HepG2 (cell line): ENCODE measurements at regions not wholly inside any gene's neighbourhood (a gene's known extent, or its start where the extent isn't known, plus 50 kb on each side); places are given as distances from the start of the nearest gene placed in this dataset.

Experiments used
- FOXP1 ChIP-seq, 2 experiments: fragments of 450-650 bp in 1 of 2; IDR thresholded peaks; 2 replicates each; pipeline ENCODE4 v1.6.1; 2017 to 2018; ENCODE audit warnings: antibody characterized with exemption in 1 of 2
- HDAC6 ChIP-seq: fragments of 200-600 bp; sonication (generic); IDR thresholded peaks from 2 replicates; pipeline ENCODE4 v1.7.0; 2017; ENCODE audit warnings: mild to moderate bottlenecking, antibody characterized with exemption, low read length, low read depth
- KLF11 ChIP-seq: IDR thresholded peaks from 2 replicates; pipeline ENCODE4 v1.6.1; 2016; ENCODE audit warnings: missing compliant biosample characterization
- MIER3 ChIP-seq: IDR thresholded peaks from 2 replicates; pipeline ENCODE4 v1.6.1; 2016; ENCODE audit warnings: missing compliant biosample characterization, borderline replicate concordance
- NCOA1 ChIP-seq: sonication (generic); formaldehyde crosslinking; IDR thresholded peaks from 2 replicates; pipeline ENCODE4 v1.9.0; 2021; ENCODE audit warnings: missing genetic modification reagents
- NR2F2 ChIP-seq: IDR thresholded peaks from 2 replicates; pipeline ENCODE4 v1.6.1; 2012; ENCODE audit warnings: low read depth, inconsistent platforms, borderline replicate concordance
- SOX13 ChIP-seq, 3 experiments: fragments of 450-650 bp in 1 of 3; sonication (generic) in 1 of 3; formaldehyde crosslinking in 1 of 3; IDR thresholded peaks in 2 of 3; conservative IDR thresholded peaks in 1 of 3; 2 replicates each; pipeline versions ENCODE4 v1.5.0 to v1.6.1; 2016 to 2020; ENCODE audit warnings: antibody characterized with exemption in 1 of 3, mild to moderate bottlenecking in 1 of 3, missing compliant biosample characterization in 1 of 3, missing genetic modification reagents in 1 of 3, moderate library complexity in 1 of 3
- SOX6 ChIP-seq, 2 experiments: fragments of 450-650 bp in 1 of 2; sonication (generic) in 1 of 2; formaldehyde crosslinking in 1 of 2; IDR thresholded peaks; 2 replicates each; pipeline versions ENCODE4 v1.4.0 to v1.6.1; 2017 to 2020; ENCODE audit warnings: antibody characterized with exemption in 1 of 2, mild to moderate bottlenecking in 1 of 2, missing genetic modification reagents in 1 of 2
- SRSF1 ChIP-seq: fragments of 200-400 bp; formaldehyde crosslinking; optimal IDR thresholded peaks from 2 replicates; pipeline ENCODE3; 2017; ENCODE audit warnings: mild to moderate bottlenecking, low read depth, low read length, moderate library complexity
- TEAD2 ChIP-seq: sonication (generic); formaldehyde crosslinking; IDR thresholded peaks from 2 replicates; pipeline ENCODE4 v1.9.0; 2021; ENCODE audit warnings: missing genetic modification reagents
- ZNF788 ChIP-seq: sonication (generic); formaldehyde crosslinking; IDR thresholded peaks from 2 replicates; pipeline ENCODE4 v1.5.0; 2020; ENCODE audit warnings: mild to moderate bottlenecking, missing genetic modification reagents, borderline replicate concordance
- TF ChIP-seq, protein P1 (sequence below): sonication (generic); formaldehyde crosslinking; IDR thresholded peaks from 2 replicates; pipeline ENCODE4 v1.4.0; 2020; ENCODE audit warnings: missing genetic modification reagents, low read depth, mild to moderate bottlenecking, borderline replicate concordance
- TF ChIP-seq, protein P2 (sequence below): sonication (generic); formaldehyde crosslinking; IDR thresholded peaks from 2 replicates; pipeline ENCODE4 v1.5.1; 2020; ENCODE audit warnings: mild to moderate bottlenecking, missing genetic modification reagents, borderline replicate concordance
- TF ChIP-seq, protein P3 (sequence below): sonication (generic); formaldehyde crosslinking; IDR thresholded peaks from 2 replicates; pipeline ENCODE4 v1.5.0; 2020; ENCODE audit warnings: mild to moderate bottlenecking, missing genetic modification reagents
- TF ChIP-seq, protein P4 (sequence below): IDR thresholded peaks from 2 replicates; pipeline ENCODE4 v1.6.1; 2016; ENCODE audit warnings: missing compliant biosample characterization, missing genetic modification reagents, borderline replicate concordance
- TF ChIP-seq, protein P5 (sequence below): conservative IDR thresholded peaks from 2 replicates; pipeline ENCODE4 v1.6.1; 2018; ENCODE audit warnings: missing genetic modification reagents

DNA sequence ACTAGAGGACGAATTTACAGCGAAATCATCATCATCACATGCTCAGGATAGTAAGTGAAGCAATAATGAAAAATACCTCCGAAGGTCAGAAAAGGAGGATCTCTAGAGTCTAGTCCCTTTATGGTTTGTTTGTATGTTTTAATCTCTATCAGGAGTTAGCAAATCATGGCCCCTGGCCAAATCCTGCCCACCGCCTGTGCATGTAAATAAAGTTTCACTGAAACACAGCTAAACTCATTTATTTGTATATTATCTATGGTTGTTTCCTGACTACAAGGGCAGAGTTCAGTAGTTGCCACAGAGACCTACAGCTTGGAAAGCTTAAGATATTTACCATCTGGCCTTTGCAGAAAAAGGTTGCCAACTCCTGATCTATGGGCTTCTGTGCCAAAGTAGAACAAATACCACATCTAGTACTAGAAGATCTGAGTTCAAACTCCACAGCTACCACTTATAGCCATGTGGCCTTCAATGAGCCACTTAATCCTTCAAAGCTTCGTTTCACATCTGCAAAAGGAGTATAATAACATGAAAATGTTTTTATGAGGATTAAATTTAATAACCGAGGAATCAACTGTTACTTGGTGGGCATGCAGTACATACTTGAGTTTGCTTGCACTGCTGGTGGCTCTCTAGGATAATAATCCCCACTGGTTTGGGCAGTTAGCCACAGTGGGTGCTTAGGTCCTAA, 94.0 kb upstream of the KIF26B start (continued):
- TF ChIP-seq, protein P1, sequence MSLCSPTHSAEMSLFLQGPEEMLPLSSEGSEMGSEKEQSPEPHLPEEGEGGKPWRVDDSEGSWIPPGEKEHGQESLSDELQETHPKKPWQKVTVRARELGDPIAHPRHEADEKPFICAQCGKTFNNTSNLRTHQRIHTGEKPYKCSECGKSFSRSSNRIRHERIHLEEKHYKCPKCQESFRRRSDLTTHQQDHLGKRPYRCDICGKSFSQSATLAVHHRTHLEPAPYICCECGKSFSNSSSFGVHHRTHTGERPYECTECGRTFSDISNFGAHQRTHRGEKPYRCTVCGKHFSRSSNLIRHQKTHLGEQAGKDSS (CRISPR knock-in tag) = no peak
- TF ChIP-seq HDAC6 = no peak
- TF ChIP-seq NR2F2 = peak; percentile 72; the same call in 1 of the 2 replicates
- TF ChIP-seq MIER3 = peak; percentile 21; the same call in 1 of the 2 replicates
- TF ChIP-seq SOX6 (IDR thresholded peaks at IDR 0.05) = no peak
- TF ChIP-seq SOX6 (CRISPR knock-in tag; IDR thresholded peaks at IDR 0.05) = peak; percentile 91
- TF ChIP-seq SRSF1 = no peak
- TF ChIP-seq TEAD2 = no peak
- TF ChIP-seq, protein P2, sequence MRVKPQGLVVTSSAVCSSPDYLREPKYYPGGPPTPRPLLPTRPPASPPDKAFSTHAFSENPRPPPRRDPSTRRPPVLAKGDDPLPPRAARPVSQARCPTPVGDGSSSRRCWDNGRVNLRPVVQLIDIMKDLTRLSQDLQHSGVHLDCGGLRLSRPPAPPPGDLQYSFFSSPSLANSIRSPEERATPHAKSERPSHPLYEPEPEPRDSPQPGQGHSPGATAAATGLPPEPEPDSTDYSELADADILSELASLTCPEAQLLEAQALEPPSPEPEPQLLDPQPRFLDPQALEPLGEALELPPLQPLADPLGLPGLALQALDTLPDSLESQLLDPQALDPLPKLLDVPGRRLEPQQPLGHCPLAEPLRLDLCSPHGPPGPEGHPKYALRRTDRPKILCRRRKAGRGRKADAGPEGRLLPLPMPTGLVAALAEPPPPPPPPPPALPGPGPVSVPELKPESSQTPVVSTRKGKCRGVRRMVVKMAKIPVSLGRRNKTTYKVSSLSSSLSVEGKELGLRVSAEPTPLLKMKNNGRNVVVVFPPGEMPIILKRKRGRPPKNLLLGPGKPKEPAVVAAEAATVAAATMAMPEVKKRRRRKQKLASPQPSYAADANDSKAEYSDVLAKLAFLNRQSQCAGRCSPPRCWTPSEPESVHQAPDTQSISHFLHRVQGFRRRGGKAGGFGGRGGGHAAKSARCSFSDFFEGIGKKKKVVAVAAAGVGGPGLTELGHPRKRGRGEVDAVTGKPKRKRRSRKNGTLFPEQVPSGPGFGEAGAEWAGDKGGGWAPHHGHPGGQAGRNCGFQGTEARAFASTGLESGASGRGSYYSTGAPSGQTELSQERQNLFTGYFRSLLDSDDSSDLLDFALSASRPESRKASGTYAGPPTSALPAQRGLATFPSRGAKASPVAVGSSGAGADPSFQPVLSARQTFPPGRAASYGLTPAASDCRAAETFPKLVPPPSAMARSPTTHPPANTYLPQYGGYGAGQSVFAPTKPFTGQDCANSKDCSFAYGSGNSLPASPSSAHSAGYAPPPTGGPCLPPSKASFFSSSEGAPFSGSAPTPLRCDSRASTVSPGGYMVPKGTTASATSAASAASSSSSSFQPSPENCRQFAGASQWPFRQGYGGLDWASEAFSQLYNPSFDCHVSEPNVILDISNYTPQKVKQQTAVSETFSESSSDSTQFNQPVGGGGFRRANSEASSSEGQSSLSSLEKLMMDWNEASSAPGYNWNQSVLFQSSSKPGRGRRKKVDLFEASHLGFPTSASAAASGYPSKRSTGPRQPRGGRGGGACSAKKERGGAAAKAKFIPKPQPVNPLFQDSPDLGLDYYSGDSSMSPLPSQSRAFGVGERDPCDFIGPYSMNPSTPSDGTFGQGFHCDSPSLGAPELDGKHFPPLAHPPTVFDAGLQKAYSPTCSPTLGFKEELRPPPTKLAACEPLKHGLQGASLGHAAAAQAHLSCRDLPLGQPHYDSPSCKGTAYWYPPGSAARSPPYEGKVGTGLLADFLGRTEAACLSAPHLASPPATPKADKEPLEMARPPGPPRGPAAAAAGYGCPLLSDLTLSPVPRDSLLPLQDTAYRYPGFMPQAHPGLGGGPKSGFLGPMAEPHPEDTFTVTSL = peak; percentile 74; the same call in 1 of the 2 replicates
- TF ChIP-seq FOXP1 (IDR thresholded peaks at IDR 0.05) = peak; percentile 44; the same call in 1 of the 2 replicates
- peak; percentile 95 for TF ChIP-seq FOXP1 (CRISPR knock-in tag; IDR thresholded peaks at IDR 0.05)
- no peak; the same call in 1 of the 2 replicates for TF ChIP-seq ZNF788 (CRISPR knock-in tag)
- TF ChIP-seq, protein P3, sequence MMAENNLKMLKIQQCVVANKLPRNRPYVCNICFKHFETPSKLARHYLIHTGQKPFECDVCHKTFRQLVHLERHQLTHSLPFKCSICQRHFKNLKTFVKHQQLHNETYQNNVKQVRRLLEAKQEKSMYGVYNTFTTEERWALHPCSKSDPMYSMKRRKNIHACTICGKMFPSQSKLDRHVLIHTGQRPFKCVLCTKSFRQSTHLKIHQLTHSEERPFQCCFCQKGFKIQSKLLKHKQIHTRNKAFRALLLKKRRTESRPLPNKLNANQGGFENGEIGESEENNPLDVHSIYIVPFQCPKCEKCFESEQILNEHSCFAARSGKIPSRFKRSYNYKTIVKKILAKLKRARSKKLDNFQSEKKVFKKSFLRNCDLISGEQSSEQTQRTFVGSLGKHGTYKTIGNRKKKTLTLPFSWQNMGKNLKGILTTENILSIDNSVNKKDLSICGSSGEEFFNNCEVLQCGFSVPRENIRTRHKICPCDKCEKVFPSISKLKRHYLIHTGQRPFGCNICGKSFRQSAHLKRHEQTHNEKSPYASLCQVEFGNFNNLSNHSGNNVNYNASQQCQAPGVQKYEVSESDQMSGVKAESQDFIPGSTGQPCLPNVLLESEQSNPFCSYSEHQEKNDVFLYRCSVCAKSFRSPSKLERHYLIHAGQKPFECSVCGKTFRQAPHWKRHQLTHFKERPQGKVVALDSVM (CRISPR knock-in tag) = peak; percentile 47; the same call in 1 of the 2 replicates
- TF ChIP-seq, protein P4, sequence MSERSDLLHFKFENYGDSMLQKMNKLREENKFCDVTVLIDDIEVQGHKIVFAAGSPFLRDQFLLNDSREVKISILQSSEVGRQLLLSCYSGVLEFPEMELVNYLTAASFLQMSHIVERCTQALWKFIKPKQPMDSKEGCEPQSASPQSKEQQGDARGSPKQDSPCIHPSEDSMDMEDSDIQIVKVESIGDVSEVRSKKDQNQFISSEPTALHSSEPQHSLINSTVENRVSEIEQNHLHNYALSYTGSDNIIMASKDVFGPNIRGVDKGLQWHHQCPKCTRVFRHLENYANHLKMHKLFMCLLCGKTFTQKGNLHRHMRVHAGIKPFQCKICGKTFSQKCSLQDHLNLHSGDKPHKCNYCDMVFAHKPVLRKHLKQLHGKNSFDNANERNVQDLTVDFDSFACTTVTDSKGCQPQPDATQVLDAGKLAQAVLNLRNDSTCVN (CRISPR knock-in tag) = 0 out of 2 replicates have a peak, but pooled peaks have one; percentile 64
- TF ChIP-seq KLF11 (CRISPR knock-in tag) = 0 out of 2 replicates have a peak, but pooled peaks have one; percentile 53
- 0 out of 2 replicates have a peak, but pooled peaks have one; percentile 65 for TF ChIP-seq NCOA1 (CRISPR knock-in tag)
- TF ChIP-seq SOX13 (IDR thresholded peaks at IDR 0.05) = no peak
- TF ChIP-seq SOX13 (CRISPR knock-in tag; conservative IDR thresholded peaks at IDR 0.05 in 1 of 2, IDR thresholded peaks at IDR 0.05 in 1 of 2) = peak in 1 of 2 experiments; percentile 79; a peak in 2 of 4 replicates
- TF ChIP-seq, protein P5, sequence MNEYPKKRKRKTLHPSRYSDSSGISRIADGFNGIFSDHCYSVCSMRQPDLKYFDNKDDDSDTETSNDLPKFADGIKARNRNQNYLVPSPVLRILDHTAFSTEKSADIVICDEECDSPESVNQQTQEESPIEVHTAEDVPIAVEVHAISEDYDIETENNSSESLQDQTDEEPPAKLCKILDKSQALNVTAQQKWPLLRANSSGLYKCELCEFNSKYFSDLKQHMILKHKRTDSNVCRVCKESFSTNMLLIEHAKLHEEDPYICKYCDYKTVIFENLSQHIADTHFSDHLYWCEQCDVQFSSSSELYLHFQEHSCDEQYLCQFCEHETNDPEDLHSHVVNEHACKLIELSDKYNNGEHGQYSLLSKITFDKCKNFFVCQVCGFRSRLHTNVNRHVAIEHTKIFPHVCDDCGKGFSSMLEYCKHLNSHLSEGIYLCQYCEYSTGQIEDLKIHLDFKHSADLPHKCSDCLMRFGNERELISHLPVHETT (CRISPR knock-in tag) = no peak
